ENCODE measurements at regions not wholly inside any gene's neighbourhood (a gene's known extent, or its start where the extent isn't known, plus 50 kb on each side); places are given as distances from the start of the nearest gene placed in this dataset.

- TF ChIP-seq CTCF (IDR thresholded peaks at IDR 0.05): no peak
- TF ChIP-seq POLR2A (IDR thresholded peaks at IDR 0.05): no peak
Observed at GRCh38 chr4:168019921-168020320, 72.4 kb upstream of the ANXA10 start.

Data from heart left ventricle (tissue), 13 donors.